ENCODE measurements at regions not wholly inside any gene's neighbourhood (a gene's known extent, or its start where the extent isn't known, plus 50 kb on each side); places are given as distances from the start of the nearest gene placed in this dataset.

DNA sequence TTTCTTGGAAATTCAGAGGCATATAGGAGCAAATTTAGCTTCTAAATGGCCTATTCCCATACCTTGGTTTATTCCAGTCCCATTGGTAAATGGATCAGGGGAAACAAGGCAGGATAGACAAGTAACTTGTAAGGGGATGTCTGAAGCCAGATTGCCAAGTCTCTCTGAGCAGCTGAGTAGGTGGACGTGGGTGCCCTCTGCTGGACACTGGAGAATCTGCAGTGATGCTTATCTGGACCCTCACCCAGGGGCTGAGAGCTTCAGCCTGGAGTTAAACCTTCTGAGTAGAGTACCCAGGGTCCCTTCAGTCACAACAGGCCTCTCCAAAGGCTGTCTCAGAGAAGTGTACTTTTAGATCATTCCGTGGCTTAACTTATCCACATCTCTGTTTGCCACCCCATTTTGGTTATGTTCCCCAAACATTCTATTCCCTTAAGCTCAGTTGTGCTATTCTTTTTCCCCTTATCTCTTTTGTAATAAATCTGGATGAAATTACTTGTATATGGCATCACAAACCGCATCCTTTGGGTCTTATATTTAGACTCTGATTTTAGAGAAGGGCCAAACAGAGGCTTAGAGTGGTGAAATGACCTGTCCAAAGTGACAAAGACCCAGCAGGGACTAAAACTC is 218.3 kb upstream of the GLRA1 start:
- no peak for TF ChIP-seq POLR2A (IDR thresholded peaks at IDR 0.05)
- TF ChIP-seq, protein P1, sequence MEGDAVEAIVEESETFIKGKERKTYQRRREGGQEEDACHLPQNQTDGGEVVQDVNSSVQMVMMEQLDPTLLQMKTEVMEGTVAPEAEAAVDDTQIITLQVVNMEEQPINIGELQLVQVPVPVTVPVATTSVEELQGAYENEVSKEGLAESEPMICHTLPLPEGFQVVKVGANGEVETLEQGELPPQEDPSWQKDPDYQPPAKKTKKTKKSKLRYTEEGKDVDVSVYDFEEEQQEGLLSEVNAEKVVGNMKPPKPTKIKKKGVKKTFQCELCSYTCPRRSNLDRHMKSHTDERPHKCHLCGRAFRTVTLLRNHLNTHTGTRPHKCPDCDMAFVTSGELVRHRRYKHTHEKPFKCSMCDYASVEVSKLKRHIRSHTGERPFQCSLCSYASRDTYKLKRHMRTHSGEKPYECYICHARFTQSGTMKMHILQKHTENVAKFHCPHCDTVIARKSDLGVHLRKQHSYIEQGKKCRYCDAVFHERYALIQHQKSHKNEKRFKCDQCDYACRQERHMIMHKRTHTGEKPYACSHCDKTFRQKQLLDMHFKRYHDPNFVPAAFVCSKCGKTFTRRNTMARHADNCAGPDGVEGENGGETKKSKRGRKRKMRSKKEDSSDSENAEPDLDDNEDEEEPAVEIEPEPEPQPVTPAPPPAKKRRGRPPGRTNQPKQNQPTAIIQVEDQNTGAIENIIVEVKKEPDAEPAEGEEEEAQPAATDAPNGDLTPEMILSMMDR (IDR thresholded peaks at IDR 0.05) = peak; percentile 64 to 89 (median 84)

Data from right lobe of liver (tissue), 4 donors.